Neural progenitor cell (in vitro differentiated cells): ENCODE measurements at regions not wholly inside any gene's neighbourhood (a gene's known extent, or its start where the extent isn't known, plus 50 kb on each side); places are given as distances from the start of the nearest gene placed in this dataset.

ENCODE experiments used
- EZH2 ChIP-seq: fragments of 200-600 bp; sonication (generic); IDR thresholded peaks from 2 replicates; pipeline ENCODE4 v1.6.1; 2017; ENCODE audit warnings: antibody characterized with exemption, mild to moderate bottlenecking, moderate library complexity
- EZH2phosphoT487 ChIP-seq: fragments of 200-600 bp; sonication (generic); IDR thresholded peaks from 2 replicates; pipeline ENCODE4 v1.6.1; 2017; ENCODE audit warnings: antibody characterized with exemption
- TF ChIP-seq, protein P1 (sequence below): fragments of 200-600 bp; sonication (generic); IDR thresholded peaks from 2 replicates; pipeline ENCODE4 v1.5.1; 2017; ENCODE audit warnings: antibody characterized with exemption, mild to moderate bottlenecking

DNA sequence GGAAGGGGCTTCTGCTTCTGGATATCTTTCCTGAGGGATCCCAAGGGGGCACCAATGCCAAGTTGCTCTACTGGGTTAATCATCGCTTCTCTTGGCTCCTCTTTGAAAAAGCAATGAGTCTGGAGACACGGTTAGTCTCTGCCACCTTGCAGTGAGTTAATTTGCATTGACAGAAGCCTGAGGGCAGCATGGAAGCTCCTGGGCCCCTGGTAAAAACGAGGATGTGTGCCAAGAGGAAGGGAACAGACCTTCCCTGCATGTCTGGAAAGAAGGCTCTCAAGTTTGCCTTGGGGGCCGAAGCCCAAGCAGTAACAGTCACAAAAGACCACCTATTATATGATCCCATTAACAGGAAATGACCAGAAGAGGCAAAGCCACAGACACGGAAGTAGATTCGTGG lies 86.7 kb downstream of the IRX5 start:
- TF ChIP-seq EZH2phosphoT487: no peak
- TF ChIP-seq, protein P1, sequence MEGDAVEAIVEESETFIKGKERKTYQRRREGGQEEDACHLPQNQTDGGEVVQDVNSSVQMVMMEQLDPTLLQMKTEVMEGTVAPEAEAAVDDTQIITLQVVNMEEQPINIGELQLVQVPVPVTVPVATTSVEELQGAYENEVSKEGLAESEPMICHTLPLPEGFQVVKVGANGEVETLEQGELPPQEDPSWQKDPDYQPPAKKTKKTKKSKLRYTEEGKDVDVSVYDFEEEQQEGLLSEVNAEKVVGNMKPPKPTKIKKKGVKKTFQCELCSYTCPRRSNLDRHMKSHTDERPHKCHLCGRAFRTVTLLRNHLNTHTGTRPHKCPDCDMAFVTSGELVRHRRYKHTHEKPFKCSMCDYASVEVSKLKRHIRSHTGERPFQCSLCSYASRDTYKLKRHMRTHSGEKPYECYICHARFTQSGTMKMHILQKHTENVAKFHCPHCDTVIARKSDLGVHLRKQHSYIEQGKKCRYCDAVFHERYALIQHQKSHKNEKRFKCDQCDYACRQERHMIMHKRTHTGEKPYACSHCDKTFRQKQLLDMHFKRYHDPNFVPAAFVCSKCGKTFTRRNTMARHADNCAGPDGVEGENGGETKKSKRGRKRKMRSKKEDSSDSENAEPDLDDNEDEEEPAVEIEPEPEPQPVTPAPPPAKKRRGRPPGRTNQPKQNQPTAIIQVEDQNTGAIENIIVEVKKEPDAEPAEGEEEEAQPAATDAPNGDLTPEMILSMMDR: no peak
- no peak for TF ChIP-seq EZH2
